Epithelial cell of esophagus (primary cell): ENCODE measurements at regions not wholly inside any gene's neighbourhood (a gene's known extent, or its start where the extent isn't known, plus 50 kb on each side); places are given as distances from the start of the nearest gene placed in this dataset.

ENCODE experiments used
- DNase-seq: peaks from one replicate; pipeline ENCODE4 v3.0.0; 2010; ENCODE audit warnings: low read depth
- H3K4me3 ChIP-seq: 2 replicates; pipeline ENCODE4 v1.5.1; 2011; ENCODE audit warnings: mild to moderate bottlenecking, low read length, control low read depth
- CTCF ChIP-seq: IDR thresholded peaks from 2 replicates; pipeline ENCODE4 v1.5.1; 2011; ENCODE audit warnings: low read depth, mild to moderate bottlenecking, low read length, control low read depth, inconsistent platforms; ENCODE audit not compliant: insufficient read depth; ENCODE audit errors: missing control alignments

- DNase-seq = no peak
- no peak for TF ChIP-seq CTCF
- no peak overlapping the region for H3K4me3 ChIP-seq
Observed at GRCh38 chr12:22865822-22866221, 240.9 kb downstream of the ETNK1 start.

DNA sequence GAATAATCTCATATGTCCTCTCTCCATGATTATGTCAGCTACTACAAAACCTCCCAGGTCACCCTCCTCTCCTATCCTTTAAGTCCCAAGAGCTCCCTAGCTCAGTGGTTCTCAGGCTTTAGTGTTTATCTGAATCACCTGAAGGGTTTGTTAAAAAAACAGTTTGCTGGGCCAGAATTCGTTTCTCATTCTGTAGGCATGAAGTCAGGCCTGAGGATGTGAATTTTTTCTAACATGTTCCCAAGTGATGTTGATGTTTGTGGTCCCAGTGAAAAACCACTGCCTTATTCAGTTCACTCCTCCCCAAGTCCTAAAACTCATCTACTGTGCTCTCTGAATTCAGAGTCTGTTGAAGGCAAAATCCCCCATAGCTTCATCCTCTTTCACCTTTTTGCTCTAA, 241.4 kb downstream of the ETNK1 start:
- no peak for TF ChIP-seq CTCF
- H3K4me3 ChIP-seq = no peak overlapping the region
- DNase-seq = no peak

DNA sequence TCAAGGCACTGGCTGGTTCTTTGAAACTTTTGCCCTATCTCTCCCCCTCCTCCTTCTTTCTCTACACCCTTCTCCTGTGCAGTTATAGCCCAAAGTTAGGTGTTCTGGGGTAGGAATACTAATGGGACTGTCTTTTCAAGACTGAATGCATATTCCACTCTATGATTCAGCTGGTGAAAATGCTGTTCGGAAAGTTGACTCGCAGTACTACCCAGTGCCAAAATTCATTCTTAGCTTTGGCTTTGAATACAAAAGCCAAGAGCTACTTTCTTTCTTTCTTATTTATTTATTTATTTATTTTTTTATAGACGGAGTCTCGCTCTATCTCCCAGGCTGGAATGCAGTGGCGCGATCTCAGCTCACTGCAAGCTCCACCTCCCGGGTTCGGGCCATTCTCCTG, 249.2 kb downstream of the ETNK1 start:
- peak; percentile 34 for DNase-seq
- TF ChIP-seq CTCF = no peak
- no peak overlapping the region for H3K4me3 ChIP-seq

GRCh38 chr12:22876262-22876661, 251.3 kb downstream of the ETNK1 start:
- no peak overlapping the region for H3K4me3 ChIP-seq
- TF ChIP-seq CTCF = no peak
- no peak for DNase-seq

DNA sequence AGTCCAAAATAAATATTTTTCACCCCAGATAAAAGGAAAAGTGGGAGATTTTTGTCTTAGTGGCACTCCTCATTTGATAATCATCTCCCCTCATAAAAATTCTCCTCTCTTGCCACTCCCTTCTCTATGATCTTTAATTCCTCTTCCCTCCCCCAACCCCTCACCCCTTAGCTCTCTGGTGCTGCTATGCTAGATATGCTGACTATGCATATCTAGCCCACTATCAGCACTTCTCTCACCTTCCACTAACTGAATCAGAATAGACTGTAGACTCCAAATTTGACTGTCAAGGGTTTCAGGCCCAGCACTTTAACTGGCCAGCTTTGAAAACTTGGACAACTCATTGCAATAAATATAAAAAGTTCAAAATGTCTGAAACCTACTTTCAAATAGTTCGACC, 254.2 kb downstream of the ETNK1 start:
- no peak overlapping the region for H3K4me3 ChIP-seq
- no peak for DNase-seq
- TF ChIP-seq CTCF = no peak

- TF ChIP-seq CTCF = no peak
- peak; percentile 72 for DNase-seq
- no peak overlapping the region for H3K4me3 ChIP-seq
Observed at GRCh38 chr12:22880331-22880730, 255.4 kb downstream of the ETNK1 start.

DNA sequence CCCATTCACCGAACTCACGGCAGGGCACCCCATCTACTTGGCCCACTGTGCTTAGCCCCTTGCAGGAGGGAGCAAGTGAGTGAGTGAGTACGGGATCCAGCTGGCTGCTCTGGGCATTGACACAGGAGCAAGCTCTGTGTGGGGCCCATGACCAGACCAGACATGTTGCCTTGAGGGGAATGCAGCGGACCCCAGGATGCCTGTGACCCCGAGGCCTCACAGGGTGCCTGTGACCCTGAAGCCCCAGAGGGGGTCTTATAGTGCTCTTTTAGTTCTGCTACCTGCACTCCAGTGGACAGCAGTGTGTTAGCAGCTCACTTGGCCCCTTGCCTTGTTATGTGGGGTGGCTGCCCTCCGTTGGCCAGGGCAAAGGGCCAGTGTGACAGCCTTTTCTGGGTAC, 255.8 kb downstream of the ETNK1 start:
- no peak for TF ChIP-seq CTCF
- no peak for DNase-seq
- no peak overlapping the region for H3K4me3 ChIP-seq
